ENCODE measurements at regions not wholly inside any gene's neighbourhood (a gene's known extent, or its start where the extent isn't known, plus 50 kb on each side); places are given as distances from the start of the nearest gene placed in this dataset.

DNA sequence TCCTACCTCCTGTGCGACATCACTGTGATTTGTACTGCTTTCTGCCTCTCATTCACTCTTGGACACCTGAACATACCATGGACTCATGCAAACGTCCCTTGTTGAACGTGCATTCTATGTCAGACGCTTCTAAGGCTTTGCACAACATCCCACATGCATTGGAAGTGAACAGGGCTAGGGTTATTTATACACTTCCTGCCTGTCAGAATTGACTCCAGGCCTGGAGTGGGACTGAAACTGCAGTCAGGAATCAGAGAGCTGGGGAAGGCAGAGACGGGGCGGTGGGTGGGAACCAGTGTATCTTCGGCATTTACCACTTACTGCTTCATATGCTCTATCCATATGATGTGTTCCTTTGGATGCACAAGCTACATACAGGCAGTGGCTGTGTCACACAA, 81.4 kb upstream of the GALNT2 start:
- no peaks in the 10 kb centered on the region for H3K9me3 Mint-ChIP-seq
- no peak for ATAC-seq (ENCODE audit: low read depth)
- no peak overlapping the region for H3K27ac Mint-ChIP-seq
- H3K36me3 Mint-ChIP-seq: no peaks in the 10 kb centered on the region
- DNase-seq (ENCODE audit: low spot score in 2 of 2): no peak
- no peak overlapping the region for H3K4me3 Mint-ChIP-seq
- peaks cover 11% of the 10 kb centered on the region for H3K27me3 Mint-ChIP-seq
- H3K4me1 Mint-ChIP-seq: peaks cover 4% of the 10 kb centered on the region

DNA sequence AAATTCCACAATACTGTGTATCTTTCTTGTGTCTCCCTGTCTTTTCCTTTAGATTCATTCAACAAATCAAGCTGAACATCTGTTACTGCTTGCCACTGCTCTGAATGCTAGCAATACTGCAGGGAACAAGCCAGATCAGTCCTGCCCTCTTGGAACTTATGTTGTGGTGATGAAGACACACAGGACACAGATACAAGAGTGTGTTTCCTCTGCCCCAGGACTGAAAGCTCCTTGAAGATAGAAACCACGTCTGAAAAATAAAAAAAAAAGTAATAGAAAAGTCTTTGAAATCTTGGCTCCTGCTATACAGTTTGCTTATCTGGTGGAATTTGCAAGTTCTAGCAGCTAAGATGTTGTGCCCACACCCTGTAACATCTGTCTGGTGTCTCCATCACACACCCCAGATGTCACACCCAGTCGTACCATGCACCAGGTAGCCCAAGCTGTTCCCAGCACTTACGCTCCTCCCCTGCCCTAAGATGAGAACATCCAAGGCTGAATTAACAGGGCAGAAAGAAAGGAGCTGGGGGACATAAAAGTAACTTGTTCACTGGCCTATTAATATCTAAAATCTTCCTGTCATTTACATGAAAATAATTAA, 80.2 kb upstream of the GALNT2 start:
- DNase-seq (ENCODE audit: low spot score in 2 of 2) (no peak), ATAC-seq (ENCODE audit: low read depth) (no peak)
- H3K27ac Mint-ChIP-seq: no peak overlapping the region
- H3K27me3 Mint-ChIP-seq: peaks cover 9% of the 10 kb centered on the region
- no peaks in the 10 kb centered on the region for H3K36me3 Mint-ChIP-seq
- H3K4me3 Mint-ChIP-seq: no peak overlapping the region
- H3K4me1 Mint-ChIP-seq: peaks cover 4% of the 10 kb centered on the region
- no peaks in the 10 kb centered on the region for H3K9me3 Mint-ChIP-seq

DNA sequence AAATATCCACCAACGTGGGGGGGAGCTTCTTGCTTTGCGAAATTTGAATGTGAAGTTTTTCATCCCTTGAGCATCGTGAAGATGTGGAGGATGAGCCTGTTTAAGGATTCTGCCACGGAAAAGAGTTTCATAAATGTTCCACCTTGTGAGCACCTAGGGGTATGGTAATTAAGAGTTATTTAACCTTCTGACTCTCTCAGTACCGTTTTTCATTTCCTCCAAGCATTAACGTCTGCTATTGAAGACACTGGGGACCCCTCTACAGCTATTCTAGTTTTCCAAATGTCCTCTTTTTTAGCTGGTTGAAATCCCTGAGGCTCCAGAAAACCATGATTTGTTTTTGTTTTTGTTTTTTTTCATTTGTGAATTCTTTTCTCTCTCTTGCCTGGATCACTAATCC, 79.1 kb upstream of the GALNT2 start:
- no peaks in the 10 kb centered on the region for H3K9me3 Mint-ChIP-seq
- no peaks in the 10 kb centered on the region for H3K36me3 Mint-ChIP-seq
- peaks cover 9% of the 10 kb centered on the region for H3K27me3 Mint-ChIP-seq
- no peak overlapping the region for H3K4me3 Mint-ChIP-seq
- DNase-seq (ENCODE audit: low spot score in 2 of 2) (no peak), ATAC-seq (ENCODE audit: low read depth) (no peak)
- no peak overlapping the region for H3K27ac Mint-ChIP-seq
- H3K4me1 Mint-ChIP-seq: peaks cover 4% of the 10 kb centered on the region

DNA sequence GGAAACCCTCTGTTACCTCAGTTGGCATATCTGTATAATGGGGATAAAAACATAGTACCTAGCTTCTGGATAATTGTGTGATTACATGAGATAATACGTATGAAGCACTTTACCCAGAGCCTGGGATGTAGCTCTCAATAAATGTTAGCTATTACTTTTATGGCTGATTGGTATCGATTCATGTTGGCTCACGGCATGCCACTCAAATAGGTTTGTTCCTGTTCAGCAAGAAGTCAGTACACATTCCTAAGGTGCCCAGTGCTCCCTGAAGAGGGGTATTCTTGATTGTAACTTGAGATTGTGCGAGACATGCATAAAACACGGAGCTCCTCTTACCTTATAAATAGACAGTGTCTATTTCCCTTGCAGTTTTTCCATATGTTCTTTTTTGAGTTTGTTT, 78.5 kb upstream of the GALNT2 start:
- no peak overlapping the region for H3K4me3 Mint-ChIP-seq

DNA sequence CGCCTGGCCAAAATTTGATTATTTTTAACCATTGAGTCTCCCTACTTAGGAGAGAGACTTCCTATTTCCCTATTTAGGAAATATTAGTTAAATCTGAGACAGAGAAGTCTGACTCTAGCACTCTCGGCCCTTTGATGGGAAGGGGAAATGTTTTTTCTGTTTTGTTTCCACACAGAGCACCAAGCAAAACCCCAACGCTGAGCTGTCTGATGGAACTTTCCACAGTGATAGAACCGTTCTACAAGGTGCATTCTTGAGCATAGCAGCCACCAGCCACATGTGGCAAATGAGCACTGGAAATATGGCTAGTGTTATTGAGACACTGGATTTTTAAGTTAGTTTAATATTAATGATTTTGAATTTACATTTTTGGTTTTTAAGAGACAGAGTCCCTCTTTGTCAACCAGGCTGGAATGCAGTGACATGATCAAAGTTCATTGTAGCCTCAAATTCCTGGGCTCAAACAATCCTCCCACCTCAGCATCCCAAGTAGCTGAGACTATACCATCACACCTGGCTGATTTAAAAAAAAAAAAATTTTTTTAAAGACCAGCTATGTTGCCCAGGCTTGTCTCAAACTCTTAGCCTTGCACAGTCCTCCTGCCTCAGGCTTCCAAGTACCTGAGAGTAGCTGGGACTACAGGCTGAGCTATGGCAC, 77.3 kb upstream of the GALNT2 start:
- H3K4me1 Mint-ChIP-seq: peaks cover 4% of the 10 kb centered on the region
- no peak overlapping the region for H3K4me3 Mint-ChIP-seq
- no peaks in the 10 kb centered on the region for H3K9me3 Mint-ChIP-seq
- H3K27ac Mint-ChIP-seq: no peak overlapping the region
- H3K36me3 Mint-ChIP-seq: no peaks in the 10 kb centered on the region
- ATAC-seq (ENCODE audit: low read depth) (no peak), DNase-seq (ENCODE audit: low spot score in 2 of 2) (no peak)
- peaks cover 9% of the 10 kb centered on the region for H3K27me3 Mint-ChIP-seq

More for the DNA sequence above, 78.5 kb upstream of the GALNT2 start:
- DNase-seq (ENCODE audit: low spot score in 2 of 2) (no peak), ATAC-seq (ENCODE audit: low read depth) (no peak)
- H3K36me3 Mint-ChIP-seq: no peaks in the 10 kb centered on the region
- H3K4me1 Mint-ChIP-seq: peaks cover 4% of the 10 kb centered on the region
- no peaks in the 10 kb centered on the region for H3K9me3 Mint-ChIP-seq
- H3K27ac Mint-ChIP-seq: no peak overlapping the region
- peaks cover 9% of the 10 kb centered on the region for H3K27me3 Mint-ChIP-seq

DNA sequence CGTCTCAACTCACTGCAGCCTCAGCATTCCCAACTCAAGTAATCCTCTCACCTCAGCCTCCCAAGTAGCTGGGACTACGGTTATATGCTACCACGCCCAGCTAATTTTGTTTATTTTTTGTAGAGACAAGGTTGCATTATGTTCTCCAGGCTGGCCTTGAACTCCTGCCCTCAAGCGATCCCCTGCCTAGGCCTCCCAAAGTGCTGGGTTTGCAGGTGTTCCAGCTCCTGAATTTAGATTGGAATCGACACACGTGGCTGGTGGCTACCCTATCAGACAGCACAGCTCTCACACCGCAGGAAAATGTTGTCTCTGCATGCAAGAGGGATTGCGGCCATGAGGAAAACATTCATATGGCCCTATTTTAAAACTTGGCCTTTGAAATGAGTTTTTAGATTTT, 76.7 kb upstream of the GALNT2 start:
- ATAC-seq (ENCODE audit: low read depth) (no peak), DNase-seq (ENCODE audit: low spot score in 2 of 2) (no peak)
- peaks cover 4% of the 10 kb centered on the region for H3K4me1 Mint-ChIP-seq
- no peaks in the 10 kb centered on the region for H3K36me3 Mint-ChIP-seq
- H3K27me3 Mint-ChIP-seq: peaks cover 6% of the 10 kb centered on the region
- no peak overlapping the region for H3K27ac Mint-ChIP-seq
- no peak overlapping the region for H3K4me3 Mint-ChIP-seq
- no peaks in the 10 kb centered on the region for H3K9me3 Mint-ChIP-seq

DNA sequence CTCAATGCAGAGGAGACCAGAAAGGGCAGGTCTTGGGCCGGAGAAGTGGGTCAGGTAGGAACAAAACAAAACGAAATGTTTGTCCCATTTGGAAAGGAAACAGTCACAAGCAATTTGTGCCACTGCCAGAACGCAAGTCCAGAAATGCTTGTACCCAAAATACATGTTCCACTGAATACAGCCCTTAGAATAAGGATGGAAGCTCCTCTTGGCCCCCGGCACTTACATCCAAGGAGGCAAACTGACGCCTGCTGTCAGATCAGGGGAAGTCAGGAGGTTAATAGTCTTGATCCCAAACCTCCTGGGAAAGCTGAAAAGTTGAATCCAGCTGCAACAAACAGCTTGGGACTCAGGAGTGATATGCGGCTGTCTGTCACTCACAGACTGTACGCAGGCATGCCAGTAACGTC, 75.9 kb upstream of the GALNT2 start:
- Mint-ChIP-seq H3K36me3 (no peaks in the 10 kb centered on the region), H3K27ac (no peak overlapping the region), H3K9me3 (no peaks in the 10 kb centered on the region), H3K27me3 (peaks cover 4% of the 10 kb centered on the region), H3K4me3 (no peak overlapping the region), H3K4me1 (peaks cover 4% of the 10 kb centered on the region)
- DNase-seq (ENCODE audit: low spot score in 2 of 2) (no peak), ATAC-seq (ENCODE audit: low read depth) (no peak)

DNA sequence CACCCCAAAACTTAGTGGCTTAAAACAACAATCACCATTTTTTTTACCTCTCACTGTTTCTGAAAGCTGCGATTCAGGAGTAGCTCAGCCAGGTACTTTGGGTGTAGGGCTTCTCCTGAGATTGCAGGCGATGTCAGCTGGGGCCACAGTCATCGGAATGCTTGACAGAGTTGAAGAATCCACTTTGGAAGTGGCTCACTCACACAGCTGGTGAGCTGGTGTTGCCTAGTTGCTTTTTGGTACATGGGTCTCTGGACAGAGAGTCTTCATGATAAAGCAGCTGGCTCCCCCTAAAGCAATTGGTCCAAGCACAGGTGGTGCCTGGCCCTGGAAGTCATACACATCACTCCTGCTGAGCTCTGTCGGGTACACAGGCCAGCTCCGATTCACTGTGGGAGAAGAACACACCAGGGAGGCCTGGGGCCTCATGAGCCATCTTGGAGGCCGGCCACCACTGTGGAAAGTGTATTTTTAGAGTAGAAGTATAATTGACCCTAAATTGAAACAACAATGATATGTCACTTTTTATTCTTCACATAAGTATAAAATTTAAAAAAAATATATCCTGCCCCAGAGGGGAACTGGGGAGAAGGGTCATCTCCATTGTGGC, 75.2 kb upstream of the GALNT2 start:
- DNase-seq (ENCODE audit: low spot score in 2 of 2): no peak
- peaks cover 4% of the 10 kb centered on the region for H3K27me3 Mint-ChIP-seq
- H3K36me3 Mint-ChIP-seq: no peaks in the 10 kb centered on the region
- H3K9me3 Mint-ChIP-seq: no peaks in the 10 kb centered on the region
- peaks cover 4% of the 10 kb centered on the region for H3K4me1 Mint-ChIP-seq
- H3K27ac Mint-ChIP-seq: no peak overlapping the region
- no peak for ATAC-seq (ENCODE audit: low read depth)
- H3K4me3 Mint-ChIP-seq: no peak overlapping the region

DNA sequence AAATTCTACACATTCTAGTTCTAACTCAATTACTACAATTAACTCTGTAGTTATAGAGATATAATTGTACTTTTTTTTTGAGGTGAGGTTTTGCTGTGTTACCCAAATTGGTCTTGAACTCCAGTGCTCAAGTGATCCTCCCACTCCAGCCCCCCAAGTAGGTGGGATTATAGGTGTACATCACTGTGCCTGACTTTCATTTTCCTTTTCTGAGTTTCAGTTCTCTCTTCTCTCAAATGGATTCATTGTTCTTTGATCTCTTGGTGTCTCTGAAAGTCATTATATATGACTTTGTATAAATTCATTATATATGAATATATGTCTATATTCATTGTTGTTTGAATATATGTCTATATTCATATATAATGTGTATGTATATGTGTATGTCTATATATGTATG, 74.0 kb upstream of the GALNT2 start:
- no peak for DNase-seq (ENCODE audit: low spot score in 2 of 2)
- peaks cover 4% of the 10 kb centered on the region for H3K4me1 Mint-ChIP-seq
- H3K27ac Mint-ChIP-seq: no peak overlapping the region
- H3K27me3 Mint-ChIP-seq: peaks cover 3% of the 10 kb centered on the region
- ATAC-seq (ENCODE audit: low read depth): peak; percentile 86
- no peak overlapping the region for H3K4me3 Mint-ChIP-seq
- no peaks in the 10 kb centered on the region for H3K9me3 Mint-ChIP-seq
- H3K36me3 Mint-ChIP-seq: no peaks in the 10 kb centered on the region

DNA sequence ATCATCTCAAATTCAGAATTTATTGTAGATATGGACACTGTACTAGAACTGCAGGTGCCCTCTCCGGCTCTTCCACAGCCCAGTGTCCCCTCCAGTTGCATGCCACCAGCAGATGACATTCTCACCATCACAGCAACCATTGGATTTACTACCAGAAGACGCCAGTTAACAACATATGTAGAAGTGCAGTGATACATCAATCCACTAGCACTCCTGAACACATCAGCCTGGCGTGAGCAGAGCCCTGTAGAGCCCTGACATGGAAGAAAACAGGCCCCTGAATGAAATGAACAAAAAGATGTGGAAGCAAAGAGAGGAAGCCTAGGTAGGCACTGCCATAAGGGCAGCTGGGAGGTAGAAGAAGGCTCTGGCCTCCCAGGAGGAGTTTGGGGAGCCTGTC, 73.1 kb upstream of the GALNT2 start:
- H3K4me3 Mint-ChIP-seq: no peak overlapping the region

DNA sequence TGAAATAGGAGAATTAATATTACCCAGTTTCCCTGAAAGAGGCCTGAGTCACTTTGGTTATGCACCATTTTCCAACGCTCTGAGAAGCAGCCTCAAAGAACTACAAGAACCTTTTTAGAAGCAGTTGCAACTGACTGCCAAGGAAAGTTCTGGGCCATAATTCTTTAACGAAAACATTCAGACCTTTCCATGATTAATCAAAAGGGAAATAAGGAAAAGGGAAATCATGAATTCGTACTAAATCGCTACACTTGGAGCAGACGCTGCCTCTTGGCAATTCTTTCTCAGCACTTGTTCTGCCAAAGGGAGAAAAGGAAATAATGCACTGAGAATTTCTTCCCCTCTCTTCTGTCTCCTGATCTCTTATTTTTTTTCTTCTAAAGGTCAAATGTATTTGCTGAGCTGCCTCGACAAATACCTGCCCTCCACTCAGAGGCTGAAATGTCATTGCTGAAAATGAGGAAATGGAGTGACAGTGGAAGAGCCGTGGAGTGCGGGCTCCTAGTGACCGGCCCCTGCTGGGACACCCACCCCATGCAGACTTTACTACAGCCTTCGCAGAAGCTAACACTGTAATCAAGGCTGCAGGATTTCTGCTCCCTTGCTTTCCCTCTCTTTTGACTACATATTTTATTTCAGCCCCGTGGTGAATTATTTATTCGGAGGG, 67.9 kb upstream of the GALNT2 start:
- no peaks in the 10 kb centered on the region for H3K4me1 Mint-ChIP-seq
- no peaks in the 10 kb centered on the region for H3K9me3 Mint-ChIP-seq
- peaks cover 5% of the 10 kb centered on the region for H3K27me3 Mint-ChIP-seq
- H3K36me3 Mint-ChIP-seq: no peaks in the 10 kb centered on the region
- no peak overlapping the region for H3K27ac Mint-ChIP-seq
- ATAC-seq (ENCODE audit: low read depth) (no peak), DNase-seq (ENCODE audit: low spot score in 2 of 2) (no peak)
- no peak overlapping the region for H3K4me3 Mint-ChIP-seq

More for the DNA sequence above, 73.1 kb upstream of the GALNT2 start:
- Mint-ChIP-seq H3K36me3 (no peaks in the 10 kb centered on the region), H3K27ac (no peak overlapping the region), H3K9me3 (no peaks in the 10 kb centered on the region), H3K4me1 (no peaks in the 10 kb centered on the region), H3K27me3 (no peaks in the 10 kb centered on the region)
- DNase-seq (ENCODE audit: low spot score in 2 of 2): no peak
- ATAC-seq (ENCODE audit: low read depth): no peak

DNA sequence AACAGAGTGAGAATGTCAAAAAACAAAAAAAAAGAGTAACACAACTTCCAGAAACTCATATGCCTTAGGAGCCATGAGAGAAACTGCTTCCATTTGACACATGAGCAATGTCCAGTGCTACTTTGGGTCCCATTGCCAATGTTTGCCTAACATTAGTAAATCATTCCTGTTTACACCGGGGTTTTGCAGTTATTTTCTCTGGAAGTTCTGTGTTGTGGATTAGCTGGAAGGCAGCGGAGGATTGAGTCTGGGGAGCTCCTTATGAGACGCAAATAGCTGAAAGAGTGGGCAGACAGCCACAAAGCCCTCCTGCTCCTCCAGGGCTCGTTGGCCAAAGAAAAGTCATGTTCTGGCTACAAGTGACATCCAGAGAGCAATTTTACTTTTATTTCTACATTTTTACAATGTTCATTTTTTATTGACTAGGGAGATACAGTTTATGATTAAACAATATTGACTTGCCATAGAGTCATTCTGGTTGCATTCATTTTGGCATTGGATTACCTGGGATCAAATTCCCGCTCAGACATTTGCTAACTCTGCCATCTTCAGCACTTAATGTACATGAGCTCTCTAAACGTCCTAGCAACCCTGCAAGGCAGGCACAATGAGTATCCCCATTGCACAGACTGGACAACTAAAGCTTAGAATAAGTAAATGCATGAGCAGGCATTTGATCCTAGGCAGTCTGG, 66.4 kb upstream of the GALNT2 start:
- no peaks in the 10 kb centered on the region for H3K9me3 Mint-ChIP-seq
- no peak overlapping the region for H3K4me3 Mint-ChIP-seq
- no peak for ATAC-seq (ENCODE audit: low read depth)
- DNase-seq (ENCODE audit: low spot score in 2 of 2): no peak
- no peaks in the 10 kb centered on the region for H3K36me3 Mint-ChIP-seq
- peaks cover 9% of the 10 kb centered on the region for H3K27me3 Mint-ChIP-seq
- no peaks in the 10 kb centered on the region for H3K4me1 Mint-ChIP-seq
- no peak overlapping the region for H3K27ac Mint-ChIP-seq

DNA sequence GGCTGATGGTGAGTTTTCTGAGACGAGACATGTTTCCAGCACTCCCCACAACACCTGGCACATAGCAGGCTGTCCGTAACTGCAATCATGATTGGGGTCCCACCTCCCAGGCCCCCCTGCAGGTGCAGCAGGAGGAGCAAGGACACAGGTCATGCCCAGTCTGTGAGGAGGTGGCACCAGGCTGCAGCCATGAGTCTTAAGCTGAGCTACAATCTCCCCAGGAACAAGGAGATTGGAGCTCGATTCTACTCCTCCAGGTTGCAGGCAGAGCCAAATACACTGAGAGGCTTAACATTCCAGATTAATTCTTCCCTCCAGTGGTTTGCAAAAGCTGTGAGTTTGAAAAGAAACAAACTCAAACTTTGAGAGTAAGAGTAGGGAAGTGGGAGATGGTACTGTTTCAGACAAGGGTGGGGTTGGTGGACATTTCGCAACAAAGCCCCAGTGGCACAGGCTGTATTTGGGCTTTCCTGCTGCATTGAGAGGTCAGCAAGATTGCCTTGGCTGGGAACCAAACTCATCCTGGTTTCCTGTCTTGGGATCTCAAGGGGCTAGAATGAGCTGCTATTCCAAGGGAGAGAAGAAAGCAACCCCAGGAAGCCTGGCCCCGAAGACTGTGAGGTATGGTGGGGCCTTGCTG, 64.8 kb upstream of the GALNT2 start:
- no peak overlapping the region for H3K4me3 Mint-ChIP-seq
- DNase-seq (ENCODE audit: low spot score in 2 of 2) (no peak), ATAC-seq (ENCODE audit: low read depth) (no peak)
- peaks cover 13% of the 10 kb centered on the region for H3K27me3 Mint-ChIP-seq
- no peak overlapping the region for H3K27ac Mint-ChIP-seq
- H3K4me1 Mint-ChIP-seq: no peaks in the 10 kb centered on the region
- H3K36me3 Mint-ChIP-seq: no peaks in the 10 kb centered on the region
- H3K9me3 Mint-ChIP-seq: no peaks in the 10 kb centered on the region

DNA sequence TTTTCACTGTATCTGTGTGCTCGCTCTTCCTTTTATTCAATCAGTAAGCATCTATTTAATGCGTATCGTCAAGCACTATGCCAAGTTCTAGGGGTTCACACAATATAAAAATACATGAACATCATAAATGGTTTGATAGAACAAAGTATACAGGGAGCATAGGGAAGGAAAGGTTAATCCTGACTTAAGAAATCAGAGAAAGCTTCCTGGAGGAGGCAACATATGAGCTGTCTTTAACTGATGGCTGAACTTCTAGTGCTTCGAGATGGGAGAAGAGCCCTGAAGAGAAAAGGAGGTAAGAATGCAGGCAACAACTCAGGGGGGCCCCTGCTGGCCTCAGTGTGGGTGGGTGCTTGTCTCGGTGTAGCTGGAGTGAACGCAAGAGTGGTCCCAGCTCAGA, 63.6 kb upstream of the GALNT2 start:
- Mint-ChIP-seq H3K4me1 (no peaks in the 10 kb centered on the region), H3K4me3 (no peak overlapping the region), H3K27me3 (peaks cover 17% of the 10 kb centered on the region), H3K9me3 (no peaks in the 10 kb centered on the region), H3K27ac (no peak overlapping the region), H3K36me3 (no peaks in the 10 kb centered on the region)
- ATAC-seq (ENCODE audit: low read depth) (no peak), DNase-seq (ENCODE audit: low spot score in 2 of 2) (no peak)
